CD14-positive monocyte (primary cell): ENCODE measurements at regions not wholly inside any gene's neighbourhood (a gene's known extent, or its start where the extent isn't known, plus 50 kb on each side); places are given as distances from the start of the nearest gene placed in this dataset.

Experiments
- DNase-seq, 3 donors: peaks; one replicate each; pipeline ENCODE4 v3.0.0-alpha.2; 2011 to 2022
- H2AFZ ChIP-seq: 2 replicates; pipeline ENCODE4 v1.6.0; 2012; ENCODE audit warnings: mild to moderate bottlenecking, low read depth, low read length, inconsistent platforms; ENCODE audit not compliant: insufficient read depth, poor library complexity, severe bottlenecking
- H3K27ac ChIP-seq, 2 donors: 1 replicate in 1 of 2; 2 replicates in 1 of 2; pipeline ENCODE4 v1.5.1; 2012 to 2013; ENCODE audit warnings: low read length in 2 of 2, control low read depth in 1 of 2, inconsistent platforms in 1 of 2, low read depth in 1 of 2, mild to moderate bottlenecking in 1 of 2
- H3K27me3 ChIP-seq, 2 donors: one replicate each; pipeline versions ENCODE4 v1.6.0 to v1.6.1; 2011 to 2013; ENCODE audit warnings: low read length in 2 of 2; ENCODE audit not compliant: control insufficient read depth in 2 of 2, insufficient read depth in 2 of 2
- H3K36me3 ChIP-seq, 2 donors: replicated peaks in 1 of 2; 1 replicate in 1 of 2; 2 replicates in 1 of 2; pipeline versions ENCODE4 v1.5.1 to v1.6.1; 2012 to 2013; ENCODE audit warnings: low read length in 2 of 2, control low read depth in 1 of 2, inconsistent platforms in 1 of 2, mild to moderate bottlenecking in 1 of 2; ENCODE audit not compliant: insufficient read depth in 2 of 2, control insufficient read depth in 1 of 2
- H3K4me1 ChIP-seq, 2 donors: 1 replicate in 1 of 2; 2 replicates in 1 of 2; pipeline versions ENCODE4 v1.5.1 to v1.6.1; 2012 to 2013; ENCODE audit warnings: low read length in 2 of 2, control low read depth in 1 of 2, inconsistent platforms in 1 of 2, mild to moderate bottlenecking in 1 of 2, moderate library complexity in 1 of 2; ENCODE audit not compliant: insufficient read depth in 2 of 2, control insufficient read depth in 1 of 2
- H3K4me2 ChIP-seq: replicated peaks from 2 replicates; pipeline ENCODE3; 2012; ENCODE audit warnings: low read length, moderate library complexity, mild to moderate bottlenecking; ENCODE audit not compliant: poor library complexity, severe bottlenecking; ENCODE audit errors: extremely low read depth
- H3K4me3 ChIP-seq, 3 experiments: fragments of 200-600 bp in 1 of 3; sonication (generic) in 1 of 3; replicated peaks in 1 of 3; 1 replicate in 2 of 3; 2 replicates in 1 of 3; pipeline ENCODE4 v1.5.1; 2011 to 2013; ENCODE audit warnings: low read length in 3 of 3, mild to moderate bottlenecking in 3 of 3, control low read depth in 2 of 3, low read depth in 2 of 3, inconsistent platforms in 1 of 3, moderate library complexity in 1 of 3
- H3K79me2 ChIP-seq: 2 replicates; pipeline ENCODE4 v1.6.0; 2012; ENCODE audit warnings: mild to moderate bottlenecking, control low read depth, inconsistent platforms, low read length, moderate library complexity; ENCODE audit not compliant: insufficient read depth
- H3K9ac ChIP-seq: 2 replicates; pipeline ENCODE4 v1.6.0; 2017; ENCODE audit warnings: low read length, mild to moderate bottlenecking; ENCODE audit not compliant: insufficient read depth, poor library complexity, severe bottlenecking
- H3K9me3 ChIP-seq, 2 donors: replicated peaks in 1 of 2; 1 replicate in 1 of 2; 2 replicates in 1 of 2; pipeline versions ENCODE4 v1.5.1 to v1.6.1; 2012 to 2013; ENCODE audit warnings: low read length in 2 of 2, control low read depth in 1 of 2; ENCODE audit not compliant: control insufficient read depth in 1 of 2, insufficient read depth in 1 of 2
- H4K20me1 ChIP-seq: 2 replicates; pipeline ENCODE4 v1.6.0; 2012; ENCODE audit warnings: mild to moderate bottlenecking, low read length, control low read depth, moderate library complexity; ENCODE audit not compliant: insufficient read depth
- H3K27ac Mint-ChIP-seq, 7 donors: one replicate each; pipeline ENCODE4 v1.8.0; 2020; ENCODE audit warnings: mild to moderate bottlenecking in 7 of 7, mixed read lengths in 7 of 7, moderate library complexity in 6 of 7, inconsistent platforms in 2 of 7
- H3K27me3 Mint-ChIP-seq, 3 donors: one replicate each; pipeline ENCODE4 v1.8.0; 2021 to 2022; ENCODE audit warnings: low read depth in 3 of 3, mild to moderate bottlenecking in 3 of 3, mixed read lengths in 3 of 3, moderate library complexity in 3 of 3, inconsistent platforms in 1 of 3
- H3K36me3 Mint-ChIP-seq, 2 donors: one replicate each; pipeline ENCODE4 v1.8.0; 2020; ENCODE audit warnings: mixed read lengths in 2 of 2, inconsistent platforms in 1 of 2, mild to moderate bottlenecking in 1 of 2
- H3K4me1 Mint-ChIP-seq: one replicate; pipeline ENCODE4 v1.8.0; 2020; ENCODE audit warnings: mild to moderate bottlenecking, mixed read lengths
- H3K4me3 Mint-ChIP-seq, 2 donors: one replicate each; pipeline ENCODE4 v1.8.0; 2020; ENCODE audit warnings: mild to moderate bottlenecking in 2 of 2, mixed read lengths in 2 of 2, moderate library complexity in 1 of 2
- H3K9me3 Mint-ChIP-seq, 7 donors: one replicate each; pipeline ENCODE4 v1.8.0; 2020 to 2022; ENCODE audit warnings: mixed read lengths in 7 of 7, mild to moderate bottlenecking in 6 of 7, moderate library complexity in 6 of 7, inconsistent platforms in 2 of 7
- WGBS: methylation state at CpG from one replicate; pipeline ENCODE4 v1.1.5; 2013; ENCODE audit warnings: missing lambda C conversion rate; ENCODE audit not compliant: insufficient coverage; 5-methylcytosine and 5-hydroxymethylcytosine counted together
- intact Hi-C, 2 donors: fragments of 100-400 bp; cut with micrococcal nuclease; formaldehyde crosslinking; loops; one replicate each; pipeline versions ENCODE4 v1.15.0 to v1.15.1; 2023
- TF ChIP-seq, protein P1 (sequence below): fragments of 200-600 bp; IDR thresholded peaks from one replicate; pipeline ENCODE4 v1.8.0; 2022; ENCODE audit warnings: antibody characterized with exemption, mild to moderate bottlenecking

DNA sequence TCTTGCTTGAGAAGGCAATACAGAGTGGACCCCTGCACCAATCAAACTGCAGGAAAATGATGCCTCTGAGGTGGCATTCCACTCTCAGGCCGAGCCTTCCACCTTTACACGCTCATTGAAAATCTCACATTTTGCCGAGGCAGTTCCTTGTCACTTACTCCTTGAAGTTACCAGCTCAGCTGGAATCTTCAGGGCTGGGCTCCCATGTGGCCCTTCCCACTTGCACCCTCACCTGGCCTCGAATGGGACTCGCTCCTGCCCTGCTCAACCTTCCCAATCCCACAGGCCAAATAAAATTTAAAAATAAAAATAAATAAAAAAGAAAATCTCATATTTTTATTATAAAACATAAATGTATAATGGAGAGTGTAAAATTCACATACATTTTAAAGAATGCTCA is 790.7 kb upstream of the COBL start:
- Histone ChIP-seq H3K4me3 (no peak overlapping the region), H3K4me2 (no peak overlapping the region), H2AFZ (no peak overlapping the region), H4K20me1 (no peaks in the 10 kb centered on the region), H3K9ac (no peak overlapping the region), H3K36me3 (no peaks in the 10 kb centered on the region), H3K9me3 (peaks cover 0 to 12% of the 10 kb centered on the region in 2 donors), H3K27ac (no peak overlapping the region), H3K4me1 (no peaks in the 10 kb centered on the region), H3K27me3 (no peaks in the 10 kb centered on the region), H3K79me2 (no peaks in the 10 kb centered on the region)
- 73% methylated on average over 3 of the region's 5 CpGs for WGBS
- peaks cover 2 to 22% (median 5%) of the 10 kb centered on the region in 7 donors for H3K9me3 Mint-ChIP-seq
- intact Hi-C loops: no loop called here
- H3K27me3 Mint-ChIP-seq: peaks cover 0 to 1% (median 0%) of the 10 kb centered on the region in 3 donors
- no peak overlapping the region for H3K4me3 Mint-ChIP-seq
- no peak overlapping the region for H3K27ac Mint-ChIP-seq
- H3K4me1 Mint-ChIP-seq: no peaks in the 10 kb centered on the region
- DNase-seq: no peak
- TF ChIP-seq, protein P1, sequence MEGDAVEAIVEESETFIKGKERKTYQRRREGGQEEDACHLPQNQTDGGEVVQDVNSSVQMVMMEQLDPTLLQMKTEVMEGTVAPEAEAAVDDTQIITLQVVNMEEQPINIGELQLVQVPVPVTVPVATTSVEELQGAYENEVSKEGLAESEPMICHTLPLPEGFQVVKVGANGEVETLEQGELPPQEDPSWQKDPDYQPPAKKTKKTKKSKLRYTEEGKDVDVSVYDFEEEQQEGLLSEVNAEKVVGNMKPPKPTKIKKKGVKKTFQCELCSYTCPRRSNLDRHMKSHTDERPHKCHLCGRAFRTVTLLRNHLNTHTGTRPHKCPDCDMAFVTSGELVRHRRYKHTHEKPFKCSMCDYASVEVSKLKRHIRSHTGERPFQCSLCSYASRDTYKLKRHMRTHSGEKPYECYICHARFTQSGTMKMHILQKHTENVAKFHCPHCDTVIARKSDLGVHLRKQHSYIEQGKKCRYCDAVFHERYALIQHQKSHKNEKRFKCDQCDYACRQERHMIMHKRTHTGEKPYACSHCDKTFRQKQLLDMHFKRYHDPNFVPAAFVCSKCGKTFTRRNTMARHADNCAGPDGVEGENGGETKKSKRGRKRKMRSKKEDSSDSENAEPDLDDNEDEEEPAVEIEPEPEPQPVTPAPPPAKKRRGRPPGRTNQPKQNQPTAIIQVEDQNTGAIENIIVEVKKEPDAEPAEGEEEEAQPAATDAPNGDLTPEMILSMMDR: no peak
- H3K36me3 Mint-ChIP-seq: no peaks in the 10 kb centered on the region

GRCh38 chr7:52095861-52096260 is 779.3 kb upstream of the COBL start:
- no CpG with 5 or more reads among the region's 1 CpG for WGBS
- Histone ChIP-seq H3K4me1 (no peaks in the 10 kb centered on the region), H4K20me1 (no peaks in the 10 kb centered on the region), H3K79me2 (no peaks in the 10 kb centered on the region), H2AFZ (no peak overlapping the region), H3K36me3 (no peaks in the 10 kb centered on the region), H3K27ac (no peak overlapping the region), H3K9ac (no peak overlapping the region), H3K4me2 (no peak overlapping the region), H3K9me3 (peaks cover 8 to 17% of the 10 kb centered on the region in 2 donors), H3K27me3 (no peaks in the 10 kb centered on the region), H3K4me3 (no peak overlapping the region)
- TF ChIP-seq, protein P1: no peak
- no peak for DNase-seq
- Mint-ChIP-seq H3K9me3 (peaks cover 0 to 17% (median 8%) of the 10 kb centered on the region in 7 donors), H3K4me3 (no peak overlapping the region), H3K27ac (no peak overlapping the region), H3K27me3 (no peaks in the 10 kb centered on the region), H3K36me3 (no peaks in the 10 kb centered on the region), H3K4me1 (no peaks in the 10 kb centered on the region)
- intact Hi-C loops: no loop called here
